ENCODE measurements at regions not wholly inside any gene's neighbourhood (a gene's known extent, or its start where the extent isn't known, plus 50 kb on each side); places are given as distances from the start of the nearest gene placed in this dataset.

GRCh38 chr18:1014951-1015624 is 110.4 kb downstream of the ADCYAP1 start:
- DNase-seq (ENCODE audit: insufficient read length, low spot score) (no peak), FAIRE-seq (no peak)
- TF ChIP-seq CTCF (IDR thresholded peaks at IDR 0.05; ENCODE audit: insufficient read depth, missing control alignments): no peak

GRCh38 chr18:1015777-1016176 is 111.1 kb downstream of the ADCYAP1 start:
- FAIRE-seq (no peak), DNase-seq (ENCODE audit: insufficient read length, low spot score) (no peak)
- TF ChIP-seq CTCF (IDR thresholded peaks at IDR 0.05; ENCODE audit: insufficient read depth, missing control alignments): no peak

GRCh38 chr18:1017227-1018058 is 112.8 kb downstream of the ADCYAP1 start:
- TF ChIP-seq CTCF (IDR thresholded peaks at IDR 0.05; ENCODE audit: insufficient read depth, missing control alignments): no peak
- DNase-seq (ENCODE audit: insufficient read length, low spot score): no peak
- FAIRE-seq: no peak

- no peak for TF ChIP-seq CTCF (IDR thresholded peaks at IDR 0.05; ENCODE audit: insufficient read depth, missing control alignments)
- no peak for DNase-seq (ENCODE audit: insufficient read length, low spot score)
- no peak for FAIRE-seq
Measured at GRCh38 chr18:1018181-1018681, 113.6 kb downstream of the ADCYAP1 start.

GRCh38 chr18:1019191-1019590 is 114.5 kb downstream of the ADCYAP1 start:
- no peak for FAIRE-seq
- DNase-seq (ENCODE audit: insufficient read length, low spot score): no peak
- no peak for TF ChIP-seq CTCF (IDR thresholded peaks at IDR 0.05; ENCODE audit: insufficient read depth, missing control alignments)

- no peak for DNase-seq (ENCODE audit: insufficient read length, low spot score)
- no peak for TF ChIP-seq CTCF (IDR thresholded peaks at IDR 0.05; ENCODE audit: insufficient read depth, missing control alignments)
- FAIRE-seq: peak; percentile 61
Measured at GRCh38 chr18:1020731-1021344, 116.2 kb downstream of the ADCYAP1 start.

Data from D721Med (cell line).